HG02973 (cell line): ENCODE measurements at regions not wholly inside any gene's neighbourhood (a gene's known extent, or its start where the extent isn't known, plus 50 kb on each side); places are given as distances from the start of the nearest gene placed in this dataset.
"Not testable (repeated sequence)": the region's sequence is repeated elsewhere in the genome, so short reads cannot be mapped to it uniquely, and the experiment has no call there.

Source experiments
- ATAC-seq: cut with Tn5 transposase; IDR thresholded peaks from one replicate; pipeline ENCODE4 v1.9.1; 2021; ENCODE audit warnings: moderate library complexity; ENCODE audit not compliant: unreplicated experiment

DNA sequence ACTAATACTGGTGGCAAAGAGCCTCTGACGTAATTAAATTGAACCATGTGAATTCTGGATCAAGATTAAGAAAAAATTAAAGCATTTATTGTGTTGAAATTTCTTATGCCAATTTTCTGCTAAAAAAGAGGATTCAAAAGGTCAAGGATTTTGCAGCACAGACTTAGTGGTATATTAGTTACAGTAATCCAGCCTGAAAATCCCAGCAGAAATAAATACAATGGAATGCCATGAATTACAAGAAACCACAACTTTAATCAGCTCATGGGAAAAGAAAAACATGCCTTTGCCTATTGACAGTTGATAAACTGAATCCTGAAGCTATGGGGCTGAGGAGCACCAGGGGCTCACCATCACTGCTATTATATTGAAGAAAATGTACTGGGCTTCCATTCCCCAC is 114.8 kb upstream of the SATB2 start:
- no peak for ATAC-seq

DNA sequence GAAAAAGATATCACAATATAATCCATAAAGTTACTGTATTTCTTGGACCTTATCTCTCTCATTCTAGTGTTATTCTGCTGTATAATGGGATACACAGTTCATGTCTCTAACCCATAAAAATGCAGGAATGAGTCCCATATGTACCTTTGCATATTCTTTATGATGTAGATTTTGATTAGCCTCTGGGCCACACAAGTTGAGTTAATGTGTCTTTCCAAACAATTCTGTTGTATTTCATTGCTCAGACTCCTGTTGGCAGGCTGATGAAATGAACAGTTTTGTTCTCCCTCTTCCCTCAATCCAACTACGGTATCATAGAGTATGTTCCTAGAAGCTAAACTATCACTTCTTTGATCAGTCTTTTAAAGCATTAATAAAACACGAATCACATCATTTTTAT is 113.2 kb upstream of the SATB2 start:
- no peak for ATAC-seq

DNA sequence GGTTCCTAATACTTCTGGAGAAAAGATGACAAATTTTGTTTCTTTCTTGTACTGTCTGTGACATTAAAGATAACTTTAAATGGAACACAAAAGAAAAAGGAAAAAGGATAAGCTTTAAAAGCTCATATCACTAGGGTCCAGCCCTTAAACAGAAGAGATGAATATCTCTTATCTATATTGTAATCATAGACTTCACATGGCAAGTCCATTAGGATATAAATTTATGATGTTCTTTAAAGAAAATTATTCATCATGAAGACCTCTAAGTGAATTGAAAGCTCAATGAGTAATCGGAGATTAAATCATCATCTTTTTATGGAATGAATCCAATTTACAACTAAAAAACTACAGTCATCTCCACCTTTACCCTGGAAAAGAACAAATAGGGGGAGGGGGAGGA is 111.6 kb upstream of the SATB2 start:
- ATAC-seq = no peak

DNA sequence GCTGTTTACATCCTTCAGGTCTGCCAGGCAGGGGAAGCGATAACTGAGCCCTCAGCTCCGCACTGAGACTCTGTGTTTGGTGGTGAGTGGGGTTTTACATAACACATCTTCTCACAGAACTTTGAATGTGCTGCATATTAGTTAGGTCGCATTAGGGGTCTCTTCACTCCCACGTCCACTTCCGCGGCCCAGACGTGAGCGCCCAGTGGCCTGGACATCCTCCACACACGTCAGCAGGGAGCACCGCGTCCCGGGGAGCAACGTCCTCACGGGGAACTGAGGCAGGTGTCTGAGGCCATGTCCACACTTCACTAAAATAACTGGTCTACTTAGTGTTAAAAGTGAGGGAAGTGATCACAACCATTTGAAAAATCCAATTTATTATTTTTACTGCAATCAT is 100.4 kb upstream of the SATB2 start:
- ATAC-seq = no peak

DNA sequence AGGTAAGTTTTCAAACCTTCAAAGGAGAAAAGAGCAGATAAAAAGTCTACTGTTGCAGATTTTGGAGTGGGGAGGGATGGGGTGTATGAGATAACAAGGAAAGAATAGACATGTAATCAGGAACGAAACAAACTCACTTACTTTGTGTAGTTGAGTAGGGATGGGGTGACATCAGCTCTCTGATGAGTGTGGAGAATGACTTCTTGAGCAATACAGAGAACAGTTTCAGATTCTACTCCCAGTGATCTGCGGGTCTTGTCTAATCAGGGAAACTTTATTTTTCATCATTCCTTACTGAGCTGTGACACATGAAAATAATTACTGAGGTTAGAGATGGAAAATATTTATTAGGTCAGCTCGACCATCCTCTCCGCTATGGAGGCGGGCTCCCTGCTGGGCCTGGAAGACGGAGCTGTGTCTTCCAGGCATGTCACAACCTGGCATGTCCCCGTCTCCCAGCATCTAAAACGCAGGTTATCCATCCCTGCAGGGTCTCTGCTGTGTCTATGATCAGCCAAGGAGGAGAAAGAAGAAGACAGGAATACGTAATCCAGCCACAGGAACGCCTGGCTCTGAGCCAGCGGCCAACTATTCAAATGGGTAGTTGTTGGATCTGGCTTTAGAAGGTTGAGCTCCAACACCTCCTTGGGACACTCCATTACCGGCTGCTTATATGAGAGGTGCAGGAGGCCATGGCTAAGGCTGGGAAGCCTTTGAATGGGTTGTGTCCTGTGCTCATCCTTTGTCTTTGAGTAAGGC is 99.0 kb upstream of the SATB2 start:
- ATAC-seq = no peak

DNA sequence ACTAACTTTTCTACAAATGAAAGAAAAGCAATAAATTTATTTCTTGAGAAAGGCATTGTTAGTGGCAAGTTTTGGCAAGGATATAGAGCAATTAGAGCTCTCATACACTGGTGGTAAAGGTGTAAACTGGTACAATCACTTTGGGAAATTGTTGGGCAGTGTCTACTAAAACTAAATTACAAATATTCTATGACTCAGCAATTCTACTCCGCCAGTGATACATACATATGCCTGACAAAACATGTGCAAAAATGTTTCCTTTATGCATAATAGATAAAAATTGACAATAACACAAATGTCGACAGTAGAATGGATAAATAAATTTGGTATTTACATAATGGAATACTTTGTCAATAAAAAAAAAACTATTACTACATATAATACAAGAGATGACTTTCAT is 96.3 kb upstream of the SATB2 start:
- ATAC-seq = no peak

DNA sequence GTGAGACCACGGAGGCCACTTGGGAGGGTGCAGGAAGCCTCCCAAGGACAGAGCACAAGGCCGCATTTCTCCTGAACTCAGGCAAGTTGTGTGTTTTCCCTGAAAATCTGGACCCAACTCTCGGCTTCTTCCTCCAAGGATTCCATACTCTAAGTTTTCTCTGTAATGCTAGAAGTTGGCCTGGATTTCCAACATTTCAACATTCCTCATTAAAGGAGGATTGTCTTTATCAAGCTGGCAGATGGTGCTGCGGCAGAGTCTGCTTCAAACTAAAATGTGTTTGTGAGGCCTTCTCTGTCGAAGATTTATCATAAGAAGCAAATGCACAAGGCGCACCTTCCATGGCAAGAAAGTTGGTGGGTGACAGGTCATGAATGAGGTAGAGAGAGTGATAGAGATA is 94.4 kb upstream of the SATB2 start:
- no peak for ATAC-seq

DNA sequence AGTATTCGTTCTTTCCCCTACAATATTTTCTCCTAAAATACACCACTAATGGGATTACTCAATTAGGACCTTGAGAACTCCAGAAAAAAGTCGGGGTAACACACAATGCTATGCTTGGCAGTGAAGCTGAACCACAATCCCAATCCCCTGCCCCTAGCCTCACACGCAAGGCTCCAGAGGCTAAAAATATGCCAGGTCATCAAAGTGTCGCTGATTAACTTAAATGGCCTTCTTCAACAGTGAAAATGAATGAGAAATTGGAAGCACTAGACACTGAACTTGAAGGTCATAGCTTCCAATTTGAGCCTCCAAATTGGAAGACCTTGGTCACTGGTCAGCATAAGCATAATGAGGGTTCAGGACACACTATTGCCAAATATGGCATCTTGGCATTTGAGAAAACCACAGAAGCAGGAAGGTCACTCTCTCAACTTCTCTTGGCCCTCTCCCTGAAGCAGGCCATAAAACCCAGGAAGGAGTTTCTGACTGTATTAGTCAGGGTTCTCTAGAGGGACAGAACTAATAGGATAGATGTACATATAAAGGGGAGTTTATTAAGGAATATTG is 86.0 kb upstream of the SATB2 start:
- ATAC-seq = no peak

DNA sequence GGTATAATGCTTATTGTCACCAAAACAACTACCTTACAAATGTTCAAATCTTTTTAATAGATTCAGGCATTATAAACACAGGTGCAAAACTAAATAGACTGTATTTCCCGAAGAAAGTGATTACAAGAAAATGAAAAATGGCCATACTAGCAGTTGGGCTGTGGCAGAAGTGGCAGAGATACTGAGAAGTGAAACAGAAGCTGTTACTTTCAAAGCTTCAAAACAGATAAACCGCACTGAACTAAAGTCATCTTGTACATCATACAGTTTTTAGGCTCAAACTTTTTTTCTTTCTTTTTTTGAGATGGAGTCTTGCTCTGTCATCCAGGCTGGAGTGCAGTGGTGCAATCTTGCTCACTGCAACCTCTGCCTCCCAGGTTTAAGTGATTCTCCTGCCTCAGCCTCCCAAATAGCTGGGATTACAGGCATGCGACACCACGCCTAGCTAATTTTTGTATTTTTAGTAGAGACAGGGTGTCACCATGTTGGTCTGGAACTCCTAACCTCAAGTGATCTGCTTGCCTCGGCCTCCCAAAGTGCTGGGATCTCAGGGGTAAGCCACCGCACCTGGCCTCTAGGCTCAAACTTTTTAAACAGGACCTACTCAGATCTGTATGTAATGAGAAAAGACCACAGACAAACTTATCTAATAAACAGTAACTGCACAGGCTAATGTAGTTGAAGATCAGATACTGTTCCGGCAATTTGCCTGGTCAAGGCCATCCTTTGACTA is 77.9 kb upstream of the SATB2 start:
- no peak for ATAC-seq

DNA sequence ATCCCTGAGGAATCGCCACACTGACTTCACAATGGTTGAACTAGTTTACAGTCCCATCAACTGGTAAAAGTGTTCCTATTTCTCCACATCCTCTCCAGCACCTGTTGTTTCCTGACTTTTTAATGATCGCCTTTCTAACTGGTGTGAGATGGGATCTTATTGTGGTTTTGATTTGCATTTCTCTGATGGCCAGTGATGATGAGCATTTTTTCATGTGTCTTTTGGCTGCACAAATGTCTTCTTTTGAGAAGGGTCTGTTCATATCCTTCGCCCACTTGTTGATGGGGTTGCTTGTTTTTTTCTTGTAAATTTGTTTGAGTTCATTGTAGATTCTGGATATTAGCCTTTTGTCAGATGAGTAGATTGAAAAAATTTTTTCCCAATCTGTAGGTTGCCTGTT is 76.1 kb upstream of the SATB2 start:
- not testable (repeated sequence) for ATAC-seq

DNA sequence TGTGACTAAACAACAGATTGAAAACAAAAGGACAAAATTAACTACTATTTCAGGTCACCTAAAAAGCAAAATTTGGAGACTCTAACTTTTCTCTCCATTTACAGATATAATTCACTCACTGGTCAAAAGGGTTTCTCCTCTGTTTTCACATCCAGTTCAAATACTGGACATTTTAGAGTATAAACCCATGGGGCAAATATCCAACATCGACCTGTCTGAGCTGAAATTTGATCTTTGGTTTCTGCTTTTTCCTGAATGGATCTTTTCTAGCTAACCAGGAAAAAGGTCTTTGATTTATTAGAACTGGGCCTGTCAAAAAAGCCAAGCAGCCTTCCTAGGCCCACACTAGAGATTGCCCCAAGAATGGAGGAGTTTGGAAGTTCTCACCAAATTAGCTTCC is 69.3 kb upstream of the SATB2 start:
- ATAC-seq = no peak

DNA sequence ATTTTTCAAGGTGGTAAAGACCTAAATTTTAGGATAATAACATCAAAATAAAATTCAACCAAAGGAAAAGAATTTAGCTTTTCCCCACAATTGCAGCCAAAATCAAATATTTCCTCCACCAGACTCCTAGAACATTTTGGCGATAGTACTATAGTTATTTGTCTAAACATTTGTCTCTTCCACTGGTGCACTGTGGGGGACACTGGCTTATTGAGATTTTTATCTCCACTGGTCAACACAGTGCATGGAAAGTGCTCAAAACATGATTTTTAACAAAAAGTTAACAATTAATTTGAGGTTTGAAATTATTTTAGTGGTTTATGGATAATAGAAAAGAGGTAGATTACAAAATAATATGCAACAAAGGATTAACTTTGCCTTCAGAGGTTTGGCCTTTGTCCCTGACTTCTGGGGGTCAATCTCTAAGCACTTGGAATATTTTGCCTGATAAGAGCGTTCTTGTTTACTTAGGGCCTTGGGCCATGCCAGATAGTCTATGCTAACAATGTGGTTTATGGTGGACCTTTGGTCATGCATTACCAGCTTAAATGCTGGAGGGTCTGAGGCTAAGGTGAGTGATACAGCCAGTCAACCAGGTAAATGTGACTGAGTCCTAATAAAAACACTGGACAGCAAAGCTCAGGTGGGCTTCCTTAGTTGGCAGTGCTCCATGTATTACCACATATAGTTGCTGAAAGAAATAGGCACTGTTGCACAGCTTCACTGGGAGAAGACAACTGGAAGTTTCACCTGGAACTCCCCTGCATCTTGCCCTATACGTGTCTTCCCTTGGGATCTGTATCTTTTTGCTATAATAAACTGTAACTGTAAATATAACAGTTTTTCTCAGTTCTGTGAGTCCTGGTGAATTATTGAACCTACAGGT is 67.2 kb upstream of the SATB2 start:
- ATAC-seq = no peak

DNA sequence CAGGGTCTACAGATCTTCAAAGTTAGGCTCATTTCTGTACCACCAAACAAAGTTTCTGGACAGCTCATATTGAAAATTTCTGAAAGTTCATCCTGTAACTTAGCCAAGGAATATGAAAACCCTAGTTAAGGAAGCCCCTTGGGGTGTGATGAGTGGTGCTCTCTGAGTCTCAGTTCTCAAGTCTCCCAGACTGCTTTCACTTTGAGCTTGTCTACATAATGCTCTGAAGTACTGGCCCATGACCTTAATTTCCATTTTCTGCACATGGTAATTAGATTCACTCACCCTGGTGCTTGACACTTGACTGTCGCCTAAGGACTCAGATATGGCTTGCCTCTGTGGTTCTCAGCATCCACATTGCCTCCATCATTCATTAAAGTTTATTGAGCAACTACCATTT is 51.7 kb upstream of the SATB2 start:
- ATAC-seq = peak; percentile 87
